SK-N-SH treated with all-trans-retinoic acid at 6 μM for 48 hours (cell line): ENCODE measurements at regions not wholly inside any gene's neighbourhood (a gene's known extent, or its start where the extent isn't known, plus 50 kb on each side); places are given as distances from the start of the nearest gene placed in this dataset.

Source experiments
- ATAC-seq: fragments of 200-7000 bp; cut with Tn5 transposase; 3 replicates; pipeline ENCODE4 v1.9.1; 2020; ENCODE audit warnings: mild to moderate bottlenecking, moderate library complexity
- ARNTL ChIP-seq: fragments of 450-650 bp; formaldehyde crosslinking; IDR thresholded peaks from 2 replicates; pipeline ENCODE4 v1.5.0; 2020; ENCODE audit warnings: low read depth, mild to moderate bottlenecking, moderate library complexity, borderline replicate concordance
- BACH2 ChIP-seq: fragments of 250-450 bp; sonication (Bioruptor Pico); IDR thresholded peaks from 2 replicates; pipeline ENCODE4 v1.9.0; 2021; ENCODE audit warnings: mild to moderate bottlenecking, borderline replicate concordance
- CSDC2 ChIP-seq: fragments of 250-450 bp; sonication (Bioruptor Pico); IDR thresholded peaks from 2 replicates; pipeline ENCODE4 v1.5.0; 2020; ENCODE audit warnings: mild to moderate bottlenecking, moderate library complexity
- ESRRG ChIP-seq: fragments of 250-450 bp; sonication (Bioruptor Pico); IDR thresholded peaks from 2 replicates; pipeline ENCODE4 v1.6.1; 2021; ENCODE audit warnings: mild to moderate bottlenecking
- GLIS3 ChIP-seq: fragments of 250-450 bp; sonication (Bioruptor Pico); IDR thresholded peaks from 2 replicates; pipeline ENCODE4 v1.5.0; 2020; ENCODE audit warnings: mild to moderate bottlenecking, moderate library complexity
- ISL1 ChIP-seq: fragments of 250-450 bp; sonication (Bioruptor Pico); IDR thresholded peaks from 2 replicates; pipeline ENCODE4 v2.1.2; 2022; ENCODE audit warnings: mild to moderate bottlenecking, moderate library complexity
- OSR1 ChIP-seq: fragments of 250-450 bp; sonication (Bioruptor Pico); IDR thresholded peaks from 2 replicates; pipeline ENCODE4 v1.8.0; 2022; ENCODE audit warnings: moderate library complexity, mild to moderate bottlenecking, inconsistent platforms
- PPARA ChIP-seq: fragments of 250-450 bp; sonication (Bioruptor Pico); IDR thresholded peaks from 2 replicates; pipeline ENCODE4 v1.5.0; 2020; ENCODE audit warnings: mild to moderate bottlenecking, borderline replicate concordance
- RARB ChIP-seq: fragments of 250-450 bp; sonication (Bioruptor Pico); IDR thresholded peaks from 2 replicates; pipeline ENCODE4 v1.8.0; 2021; ENCODE audit warnings: mild to moderate bottlenecking, moderate library complexity
- SNAI2 ChIP-seq: fragments of 250-450 bp; sonication (Bioruptor Pico); IDR thresholded peaks from 2 replicates; pipeline ENCODE4 v1.5.0; 2020; ENCODE audit warnings: mild to moderate bottlenecking, moderate library complexity
- TCF4 ChIP-seq: fragments of 250-450 bp; sonication (Bioruptor Pico); IDR thresholded peaks from 2 replicates; pipeline ENCODE4 v1.8.0; 2021; ENCODE audit warnings: mild to moderate bottlenecking, moderate library complexity, borderline replicate concordance
- TOX ChIP-seq: fragments of 250-450 bp; sonication (Bioruptor Pico); IDR thresholded peaks from 2 replicates; pipeline ENCODE4 v1.8.0; 2021; ENCODE audit warnings: mild to moderate bottlenecking, moderate library complexity, borderline replicate concordance
- ZC3H10 ChIP-seq: fragments of 250-450 bp; sonication (Bioruptor Pico); IDR thresholded peaks from 2 replicates; pipeline ENCODE4 v1.5.1; 2021; ENCODE audit warnings: mild to moderate bottlenecking, moderate library complexity
- ZFP3 ChIP-seq: fragments of 250-450 bp; sonication (Bioruptor Pico); IDR thresholded peaks from 2 replicates; pipeline ENCODE4 v1.5.0; 2020; ENCODE audit warnings: mild to moderate bottlenecking, moderate library complexity
- ZFP30 ChIP-seq: fragments of 450-650 bp; formaldehyde crosslinking; IDR thresholded peaks from 2 replicates; pipeline ENCODE4 v1.5.0; 2022; ENCODE audit warnings: mild to moderate bottlenecking, moderate library complexity
- ZNF565 ChIP-seq: fragments of 450-650 bp; formaldehyde crosslinking; conservative IDR thresholded peaks from 2 replicates; pipeline ENCODE4 v1.5.0; 2020; ENCODE audit warnings: low read depth, mild to moderate bottlenecking, moderate library complexity
- ZNF70 ChIP-seq: fragments of 450-650 bp; formaldehyde crosslinking; IDR thresholded peaks from 2 replicates; pipeline ENCODE4 v1.5.0; 2020; ENCODE audit warnings: mild to moderate bottlenecking, moderate library complexity
- TF ChIP-seq, protein P1 (sequence below): fragments of 250-450 bp; sonication (Bioruptor Pico); IDR thresholded peaks from 2 replicates; pipeline ENCODE4 v1.5.1; 2021; ENCODE audit warnings: mild to moderate bottlenecking, moderate library complexity
- TF ChIP-seq, protein P2 (sequence below): fragments of 250-450 bp; sonication (Bioruptor Pico); IDR thresholded peaks from 2 replicates; pipeline ENCODE4 v1.8.0; 2021; ENCODE audit warnings: low read depth, mild to moderate bottlenecking, moderate library complexity, borderline replicate concordance
- TF ChIP-seq, protein P3 (sequence below): fragments of 250-450 bp; sonication (Bioruptor Pico); IDR thresholded peaks from 2 replicates; pipeline ENCODE4 v1.5.0; 2020; ENCODE audit warnings: mild to moderate bottlenecking, moderate library complexity
- TF ChIP-seq, protein P4 (sequence below): fragments of 250-450 bp; sonication (Bioruptor Pico); IDR thresholded peaks from 2 replicates; pipeline ENCODE4 v1.8.0; 2020; ENCODE audit warnings: mild to moderate bottlenecking, moderate library complexity, borderline replicate concordance
- TF ChIP-seq, protein P5 (sequence below): fragments of 250-450 bp; sonication (Bioruptor Pico); IDR thresholded peaks from 2 replicates; pipeline ENCODE4 v1.5.1; 2020; ENCODE audit warnings: low read depth, mild to moderate bottlenecking, moderate library complexity

DNA sequence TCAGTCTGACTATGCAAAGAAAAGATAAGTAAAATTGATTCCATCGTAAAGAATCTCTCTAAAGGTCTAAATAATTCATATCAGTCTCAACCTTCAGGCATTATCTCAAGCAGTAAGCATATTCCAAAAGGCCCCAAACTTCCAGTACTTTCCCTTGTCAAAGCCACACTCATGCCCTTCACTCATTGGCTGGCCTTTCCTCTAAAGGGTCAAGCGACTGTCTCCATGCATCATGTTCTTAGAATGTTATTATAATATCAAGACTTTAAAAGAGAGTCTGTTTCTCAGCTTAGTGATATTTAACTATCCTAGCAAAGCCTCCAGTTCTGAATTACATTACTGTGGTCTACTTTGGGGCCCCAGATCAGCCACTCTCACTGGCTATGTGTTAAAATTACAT is 271.3 kb downstream of the MREG start:
- no peak for ATAC-seq
- TF ChIP-seq, protein P1, sequence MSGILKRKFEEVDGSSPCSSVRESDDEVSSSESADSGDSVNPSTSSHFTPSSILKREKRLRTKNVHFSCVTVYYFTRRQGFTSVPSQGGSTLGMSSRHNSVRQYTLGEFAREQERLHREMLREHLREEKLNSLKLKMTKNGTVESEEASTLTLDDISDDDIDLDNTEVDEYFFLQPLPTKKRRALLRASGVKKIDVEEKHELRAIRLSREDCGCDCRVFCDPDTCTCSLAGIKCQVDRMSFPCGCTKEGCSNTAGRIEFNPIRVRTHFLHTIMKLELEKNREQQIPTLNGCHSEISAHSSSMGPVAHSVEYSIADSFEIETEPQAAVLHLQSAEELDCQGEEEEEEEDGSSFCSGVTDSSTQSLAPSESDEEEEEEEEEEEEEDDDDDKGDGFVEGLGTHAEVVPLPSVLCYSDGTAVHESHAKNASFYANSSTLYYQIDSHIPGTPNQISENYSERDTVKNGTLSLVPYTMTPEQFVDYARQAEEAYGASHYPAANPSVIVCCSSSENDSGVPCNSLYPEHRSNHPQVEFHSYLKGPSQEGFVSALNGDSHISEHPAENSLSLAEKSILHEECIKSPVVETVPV (CRISPR knock-in tag), result no peak
- TF ChIP-seq, protein P2, sequence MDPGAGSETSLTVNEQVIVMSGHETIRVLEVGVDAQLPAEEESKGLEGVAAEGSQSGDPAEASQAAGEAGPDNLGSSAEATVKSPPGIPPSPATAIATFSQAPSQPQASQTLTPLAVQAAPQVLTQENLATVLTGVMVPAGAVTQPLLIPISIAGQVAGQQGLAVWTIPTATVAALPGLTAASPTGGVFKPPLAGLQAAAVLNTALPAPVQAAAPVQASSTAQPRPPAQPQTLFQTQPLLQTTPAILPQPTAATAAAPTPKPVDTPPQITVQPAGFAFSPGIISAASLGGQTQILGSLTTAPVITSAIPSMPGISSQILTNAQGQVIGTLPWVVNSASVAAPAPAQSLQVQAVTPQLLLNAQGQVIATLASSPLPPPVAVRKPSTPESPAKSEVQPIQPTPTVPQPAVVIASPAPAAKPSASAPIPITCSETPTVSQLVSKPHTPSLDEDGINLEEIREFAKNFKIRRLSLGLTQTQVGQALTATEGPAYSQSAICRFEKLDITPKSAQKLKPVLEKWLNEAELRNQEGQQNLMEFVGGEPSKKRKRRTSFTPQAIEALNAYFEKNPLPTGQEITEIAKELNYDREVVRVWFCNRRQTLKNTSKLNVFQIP, result no peak
- TF ChIP-seq, protein P3, sequence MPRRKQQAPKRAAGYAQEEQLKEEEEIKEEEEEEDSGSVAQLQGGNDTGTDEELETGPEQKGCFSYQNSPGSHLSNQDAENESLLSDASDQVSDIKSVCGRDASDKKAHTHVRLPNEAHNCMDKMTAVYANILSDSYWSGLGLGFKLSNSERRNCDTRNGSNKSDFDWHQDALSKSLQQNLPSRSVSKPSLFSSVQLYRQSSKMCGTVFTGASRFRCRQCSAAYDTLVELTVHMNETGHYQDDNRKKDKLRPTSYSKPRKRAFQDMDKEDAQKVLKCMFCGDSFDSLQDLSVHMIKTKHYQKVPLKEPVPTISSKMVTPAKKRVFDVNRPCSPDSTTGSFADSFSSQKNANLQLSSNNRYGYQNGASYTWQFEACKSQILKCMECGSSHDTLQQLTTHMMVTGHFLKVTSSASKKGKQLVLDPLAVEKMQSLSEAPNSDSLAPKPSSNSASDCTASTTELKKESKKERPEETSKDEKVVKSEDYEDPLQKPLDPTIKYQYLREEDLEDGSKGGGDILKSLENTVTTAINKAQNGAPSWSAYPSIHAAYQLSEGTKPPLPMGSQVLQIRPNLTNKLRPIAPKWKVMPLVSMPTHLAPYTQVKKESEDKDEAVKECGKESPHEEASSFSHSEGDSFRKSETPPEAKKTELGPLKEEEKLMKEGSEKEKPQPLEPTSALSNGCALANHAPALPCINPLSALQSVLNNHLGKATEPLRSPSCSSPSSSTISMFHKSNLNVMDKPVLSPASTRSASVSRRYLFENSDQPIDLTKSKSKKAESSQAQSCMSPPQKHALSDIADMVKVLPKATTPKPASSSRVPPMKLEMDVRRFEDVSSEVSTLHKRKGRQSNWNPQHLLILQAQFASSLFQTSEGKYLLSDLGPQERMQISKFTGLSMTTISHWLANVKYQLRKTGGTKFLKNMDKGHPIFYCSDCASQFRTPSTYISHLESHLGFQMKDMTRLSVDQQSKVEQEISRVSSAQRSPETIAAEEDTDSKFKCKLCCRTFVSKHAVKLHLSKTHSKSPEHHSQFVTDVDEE (CRISPR knock-in tag), result no peak
- TF ChIP-seq ESRRG (CRISPR knock-in tag), result no peak
- no peak for TF ChIP-seq OSR1 (CRISPR knock-in tag)
- no peak for TF ChIP-seq RARB (CRISPR knock-in tag)
- no peak for TF ChIP-seq ZFP30 (CRISPR knock-in tag)
- no peak for TF ChIP-seq BACH2 (CRISPR knock-in tag)
- TF ChIP-seq ARNTL (CRISPR knock-in tag), result no peak
- no peak for TF ChIP-seq ZNF70 (CRISPR knock-in tag)
- no peak for TF ChIP-seq PPARA
- TF ChIP-seq ISL1, result no peak
- TF ChIP-seq GLIS3 (CRISPR knock-in tag), result no peak
- TF ChIP-seq CSDC2 (CRISPR knock-in tag), result no peak
- TF ChIP-seq, protein P4, sequence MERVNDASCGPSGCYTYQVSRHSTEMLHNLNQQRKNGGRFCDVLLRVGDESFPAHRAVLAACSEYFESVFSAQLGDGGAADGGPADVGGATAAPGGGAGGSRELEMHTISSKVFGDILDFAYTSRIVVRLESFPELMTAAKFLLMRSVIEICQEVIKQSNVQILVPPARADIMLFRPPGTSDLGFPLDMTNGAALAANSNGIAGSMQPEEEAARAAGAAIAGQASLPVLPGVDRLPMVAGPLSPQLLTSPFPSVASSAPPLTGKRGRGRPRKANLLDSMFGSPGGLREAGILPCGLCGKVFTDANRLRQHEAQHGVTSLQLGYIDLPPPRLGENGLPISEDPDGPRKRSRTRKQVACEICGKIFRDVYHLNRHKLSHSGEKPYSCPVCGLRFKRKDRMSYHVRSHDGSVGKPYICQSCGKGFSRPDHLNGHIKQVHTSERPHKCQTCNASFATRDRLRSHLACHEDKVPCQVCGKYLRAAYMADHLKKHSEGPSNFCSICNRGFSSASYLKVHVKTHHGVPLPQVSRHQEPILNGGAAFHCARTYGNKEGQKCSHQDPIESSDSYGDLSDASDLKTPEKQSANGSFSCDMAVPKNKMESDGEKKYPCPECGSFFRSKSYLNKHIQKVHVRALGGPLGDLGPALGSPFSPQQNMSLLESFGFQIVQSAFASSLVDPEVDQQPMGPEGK (CRISPR knock-in tag), result no peak
- TF ChIP-seq TOX (CRISPR knock-in tag), result no peak
- TF ChIP-seq, protein P5, sequence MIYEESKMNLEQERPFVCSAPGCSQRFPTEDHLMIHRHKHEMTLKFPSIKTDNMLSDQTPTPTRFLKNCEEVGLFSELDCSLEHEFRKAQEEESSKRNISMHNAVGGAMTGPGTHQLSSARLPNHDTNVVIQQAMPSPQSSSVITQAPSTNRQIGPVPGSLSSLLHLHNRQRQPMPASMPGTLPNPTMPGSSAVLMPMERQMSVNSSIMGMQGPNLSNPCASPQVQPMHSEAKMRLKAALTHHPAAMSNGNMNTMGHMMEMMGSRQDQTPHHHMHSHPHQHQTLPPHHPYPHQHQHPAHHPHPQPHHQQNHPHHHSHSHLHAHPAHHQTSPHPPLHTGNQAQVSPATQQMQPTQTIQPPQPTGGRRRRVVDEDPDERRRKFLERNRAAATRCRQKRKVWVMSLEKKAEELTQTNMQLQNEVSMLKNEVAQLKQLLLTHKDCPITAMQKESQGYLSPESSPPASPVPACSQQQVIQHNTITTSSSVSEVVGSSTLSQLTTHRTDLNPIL (CRISPR knock-in tag), result no peak
- TF ChIP-seq SNAI2, result no peak

DNA sequence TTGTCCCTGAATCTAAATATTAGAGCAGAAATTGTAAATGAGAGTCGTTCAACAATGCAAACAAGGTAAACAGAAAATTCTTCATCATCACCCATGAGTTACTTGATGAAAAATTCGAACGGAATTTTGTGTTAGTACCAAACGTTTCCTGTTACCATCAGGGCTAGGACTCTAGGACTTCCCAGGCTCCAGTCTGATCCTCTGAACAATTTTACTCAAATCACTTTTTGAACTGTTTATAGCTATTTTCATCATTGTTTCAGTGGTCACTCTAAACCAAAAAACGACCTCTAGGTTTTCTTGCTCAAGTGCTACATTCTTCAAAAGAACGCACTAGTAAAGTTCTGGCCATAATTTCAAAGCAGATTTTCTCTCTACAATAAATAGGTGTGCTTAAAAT is 273.3 kb downstream of the MREG start:
- ATAC-seq, result no peak
- TF ChIP-seq, protein P2, result no peak
- no peak for TF ChIP-seq ZFP3 (CRISPR knock-in tag)
- no peak for TF ChIP-seq PPARA

DNA sequence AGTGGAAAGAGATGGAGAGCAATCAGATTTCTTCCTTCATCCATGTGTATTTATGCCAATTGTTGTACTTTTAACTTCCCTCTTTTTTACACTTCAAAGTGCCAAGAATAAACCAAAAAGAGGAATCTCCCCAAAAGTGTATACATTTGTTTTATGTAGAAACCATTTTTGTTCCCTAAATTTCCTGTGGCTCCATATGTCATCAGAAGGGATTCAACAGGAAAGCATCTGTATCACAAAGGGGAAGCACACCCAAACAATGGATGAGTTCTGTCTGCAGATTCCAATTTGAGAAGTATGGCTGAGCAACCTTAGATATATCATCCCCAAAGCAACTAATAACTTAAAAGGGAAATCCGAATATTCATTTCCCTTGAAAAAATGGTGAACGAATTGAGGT is 275.0 kb downstream of the MREG start:
- no peak for ATAC-seq
- TF ChIP-seq TOX (CRISPR knock-in tag) (no peak), TCF4 (CRISPR knock-in tag) (no peak), OSR1 (CRISPR knock-in tag) (no peak), ZC3H10 (no peak), PPARA (no peak), ZFP30 (CRISPR knock-in tag) (no peak), ISL1 (no peak), ZNF565 (CRISPR knock-in tag) (no peak), ZFP3 (CRISPR knock-in tag) (no peak), SNAI2 (no peak), BACH2 (CRISPR knock-in tag) (no peak), ZNF70 (CRISPR knock-in tag) (no peak)
